ENCODE measurements at regions not wholly inside any gene's neighbourhood (a gene's known extent, or its start where the extent isn't known, plus 50 kb on each side); places are given as distances from the start of the nearest gene placed in this dataset.

GRCh38 chr11:70810681-70811080 lies 412.4 kb downstream of the CTTN start:
- no peak for DNase-seq

- DNase-seq: no peak
Observed at GRCh38 chr11:70811483-70811882, 413.2 kb downstream of the CTTN start.

GRCh38 chr11:70811915-70812314 lies 413.6 kb downstream of the CTTN start:
- DNase-seq: no peak

- no peak for DNase-seq
Observed at GRCh38 chr11:70812472-70812871, 414.1 kb downstream of the CTTN start.

DNA sequence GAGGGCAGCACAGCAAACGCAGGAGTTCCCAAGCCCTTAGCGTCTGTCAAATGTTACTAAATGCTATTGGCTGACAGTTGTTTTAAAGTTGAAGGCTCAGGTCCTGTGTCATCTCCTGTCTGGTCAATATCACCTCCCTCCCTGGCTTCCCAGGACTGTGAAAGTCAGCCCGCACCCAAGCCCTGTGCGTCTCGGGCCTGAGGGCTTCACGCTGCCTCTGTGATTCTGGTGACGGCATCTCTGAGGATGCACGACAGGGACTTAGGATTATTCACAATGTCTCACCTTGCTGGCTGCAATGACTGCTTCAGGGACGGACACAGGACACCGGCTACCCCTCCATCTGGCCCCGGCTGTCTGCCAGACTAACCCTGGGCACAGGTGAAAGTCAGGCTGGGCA lies 415.3 kb downstream of the CTTN start:
- DNase-seq: no peak

DNA sequence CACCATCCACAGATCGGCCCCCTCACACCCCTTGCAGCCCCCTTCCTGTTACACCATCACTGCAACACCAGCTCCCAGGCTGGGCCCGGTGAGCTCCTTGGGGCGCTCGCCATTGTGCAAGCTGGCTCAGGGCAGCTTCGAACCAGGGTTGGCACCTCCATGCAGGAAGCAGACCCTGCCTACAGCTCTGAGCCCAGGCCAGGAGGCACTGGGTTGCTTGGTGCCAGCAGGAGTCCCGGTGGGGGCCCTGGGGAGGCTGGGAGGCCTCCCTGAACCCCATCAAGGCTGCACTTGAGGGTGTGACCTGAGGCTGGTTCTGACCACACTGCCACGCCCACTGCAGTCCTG lies 417.1 kb downstream of the CTTN start:
- no peak for DNase-seq

GRCh38 chr11:70816156-70816678 lies 417.9 kb downstream of the CTTN start:
- no peak for DNase-seq

- no peak for DNase-seq
Observed at GRCh38 chr11:70818351-70818750, 420.0 kb downstream of the CTTN start.

- no peak for DNase-seq
Observed at GRCh38 chr11:70819022-70819421, 420.7 kb downstream of the CTTN start.

GRCh38 chr11:70820311-70820710 lies 422.0 kb downstream of the CTTN start:
- no peak for DNase-seq

DNA sequence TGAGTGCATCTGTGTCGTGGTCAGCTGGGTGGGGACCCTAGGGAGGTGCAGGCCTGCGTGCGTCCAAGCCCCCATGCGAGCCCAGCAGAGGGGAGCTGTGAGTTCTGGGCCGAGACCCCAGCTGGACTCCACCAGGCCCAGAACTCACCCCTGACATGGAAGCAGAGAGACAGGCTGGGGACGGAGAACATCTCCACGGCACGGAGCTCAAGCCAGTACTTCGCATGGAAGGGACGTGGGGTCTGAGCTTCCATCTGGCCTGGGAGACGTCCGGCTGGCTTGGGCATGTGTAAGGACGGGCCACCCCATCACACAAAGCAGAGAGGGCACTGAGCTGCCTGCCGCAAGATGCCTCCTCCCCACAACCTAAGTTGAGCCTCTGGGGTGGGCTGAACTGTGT lies 422.4 kb downstream of the CTTN start:
- DNase-seq: no peak

DNA sequence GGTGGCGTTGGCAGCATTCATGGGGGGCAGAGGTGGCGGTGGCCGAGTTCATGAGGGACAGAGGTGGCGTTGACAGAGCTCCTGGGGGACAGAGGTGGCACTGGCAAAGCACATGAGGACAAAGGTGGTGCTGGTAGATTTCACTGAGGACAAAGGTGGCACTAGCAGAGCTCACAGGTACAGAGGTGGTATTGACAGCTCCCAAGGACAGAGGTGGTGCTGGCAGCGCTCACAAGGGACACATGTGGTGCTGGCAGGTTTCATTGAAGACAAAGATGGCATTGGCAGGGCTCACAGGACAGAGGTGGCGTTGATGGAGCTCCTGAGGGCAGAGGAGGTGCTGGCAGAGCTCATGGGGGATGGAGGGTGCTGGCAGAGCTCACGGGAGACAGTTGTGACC lies 425.4 kb downstream of the CTTN start:
- no peak for DNase-seq

DNA sequence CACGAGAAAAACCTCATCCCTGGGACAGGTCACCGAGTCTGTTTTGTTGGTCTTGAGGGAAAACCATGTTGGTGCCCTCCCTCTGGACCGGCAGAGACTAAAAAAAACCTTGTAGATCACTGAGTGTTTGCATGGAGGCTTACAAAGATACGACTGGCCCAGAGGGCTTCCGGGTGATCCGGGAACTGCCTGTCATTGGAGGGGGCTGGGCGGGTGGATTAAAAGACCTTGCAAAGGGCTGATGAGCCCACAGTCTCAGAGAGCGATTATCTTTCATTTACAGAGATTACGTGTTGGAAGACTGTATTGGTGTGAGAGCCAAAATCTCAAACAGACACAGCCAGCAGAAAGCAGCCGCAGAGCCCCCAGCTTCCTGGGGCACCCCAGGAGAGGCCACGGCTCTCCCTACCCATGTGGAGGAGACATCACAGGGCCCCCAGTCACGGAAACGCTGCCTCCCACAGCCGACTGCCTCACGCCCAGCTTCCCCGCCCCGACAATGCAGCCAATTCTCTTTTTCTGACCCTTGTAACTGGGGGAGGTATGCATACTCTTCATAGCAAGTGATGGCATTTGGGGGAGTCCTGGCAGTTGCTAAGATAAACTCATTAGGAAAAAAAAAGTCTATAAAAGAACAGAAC lies 426.4 kb downstream of the CTTN start:
- DNase-seq: no peak

DNA sequence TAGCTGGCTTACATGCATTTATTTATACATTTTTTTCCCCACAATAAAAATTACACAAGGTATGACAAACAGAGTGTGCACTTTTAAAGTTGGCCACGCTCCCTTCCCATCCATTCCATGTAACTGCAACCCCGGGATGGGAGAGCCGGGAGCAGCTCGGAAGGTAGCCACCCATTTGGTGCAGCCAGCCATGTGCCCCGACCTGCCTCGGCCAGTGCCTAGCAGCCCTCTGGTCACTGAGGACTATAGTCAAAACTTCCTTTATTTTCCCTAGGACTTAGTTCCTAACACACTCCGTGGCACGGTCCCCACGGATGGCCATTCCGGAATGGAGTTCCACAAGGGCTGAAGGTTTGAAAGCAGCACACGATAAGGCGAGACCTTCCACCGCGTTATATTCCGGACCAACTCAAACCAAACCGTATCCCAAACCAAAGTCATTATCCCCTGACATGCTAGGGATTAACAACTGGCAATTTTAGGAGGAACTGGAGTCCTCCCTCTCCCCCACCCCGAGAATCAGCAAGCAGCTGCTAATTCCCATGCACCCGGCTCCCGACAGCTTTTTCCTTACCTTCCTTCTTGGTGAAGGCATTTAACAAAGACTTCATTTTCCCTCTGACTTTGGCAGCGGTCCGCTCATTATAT lies 426.4 kb downstream of the SHANK2 start:
- no peak for DNase-seq

DNA sequence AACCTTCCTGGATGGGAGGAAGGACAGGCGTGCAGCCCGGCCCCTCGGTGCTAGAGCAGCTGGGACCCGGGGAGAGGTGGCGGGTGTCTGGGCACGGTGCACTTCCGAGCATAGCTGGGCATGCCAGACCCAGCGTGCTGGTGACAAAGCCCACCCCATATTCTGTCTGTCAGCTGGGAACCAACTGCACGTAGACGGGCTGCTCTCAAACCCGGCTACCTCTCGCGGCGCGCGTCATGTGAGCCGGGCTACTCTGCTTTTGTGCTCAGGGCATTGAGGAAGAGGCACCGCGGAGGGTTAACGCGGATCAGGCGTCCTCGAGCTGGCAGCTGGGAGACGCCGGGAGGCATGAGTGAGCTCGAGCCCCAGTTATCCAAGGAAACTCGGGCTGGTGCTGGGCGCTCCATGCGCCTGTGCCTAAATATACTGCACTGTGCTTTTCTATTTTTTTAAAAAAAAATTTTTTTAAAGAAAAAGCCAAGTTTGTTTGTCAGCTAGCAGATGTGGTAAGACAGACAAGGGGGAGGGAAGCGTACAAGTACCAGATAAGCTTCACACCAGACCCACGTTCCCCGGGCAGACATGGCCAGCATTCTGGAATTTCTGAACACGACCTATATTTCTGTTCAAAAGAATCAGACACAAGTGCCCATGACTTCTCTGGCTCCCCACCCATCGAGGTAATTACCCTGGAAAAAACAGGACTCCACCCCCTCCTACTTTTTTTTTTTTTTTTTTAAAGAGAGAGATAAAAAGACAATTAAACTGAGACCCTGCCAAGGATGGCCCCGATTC lies 425.6 kb downstream of the SHANK2 start:
- no peak for DNase-seq

DNA sequence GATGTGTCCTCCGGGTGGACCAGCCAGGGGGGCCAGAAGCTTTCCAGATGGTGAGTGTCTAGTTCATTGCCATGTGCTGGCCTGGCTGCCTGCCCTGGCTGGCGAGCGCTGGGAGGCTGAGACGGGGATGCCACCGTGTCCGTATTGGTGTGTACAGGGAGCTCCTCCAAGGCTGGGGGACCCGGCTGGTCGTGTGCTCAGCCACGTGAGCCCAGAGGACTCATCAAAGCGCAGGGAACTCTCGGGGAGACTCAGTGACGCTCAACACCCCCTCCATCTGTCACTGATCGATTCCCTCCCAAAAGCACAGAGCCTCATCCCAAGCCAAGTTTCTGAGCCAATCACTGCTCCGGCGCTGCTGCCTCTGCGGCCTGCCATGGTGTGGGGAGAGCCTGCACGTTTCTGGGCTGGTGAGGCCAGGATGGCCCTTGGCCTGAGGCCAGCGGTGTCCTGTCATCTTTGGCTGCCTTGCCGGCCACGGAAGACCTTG lies 423.7 kb downstream of the SHANK2 start:
- no peak for DNase-seq

- DNase-seq: no peak
Observed at GRCh38 chr11:70829134-70829885, 423.1 kb downstream of the SHANK2 start.

GRCh38 chr11:70829886-70830272 lies 422.5 kb downstream of the SHANK2 start:
- no peak for DNase-seq

- no peak for DNase-seq
Observed at GRCh38 chr11:70833011-70833410, 419.4 kb downstream of the SHANK2 start.

DNA sequence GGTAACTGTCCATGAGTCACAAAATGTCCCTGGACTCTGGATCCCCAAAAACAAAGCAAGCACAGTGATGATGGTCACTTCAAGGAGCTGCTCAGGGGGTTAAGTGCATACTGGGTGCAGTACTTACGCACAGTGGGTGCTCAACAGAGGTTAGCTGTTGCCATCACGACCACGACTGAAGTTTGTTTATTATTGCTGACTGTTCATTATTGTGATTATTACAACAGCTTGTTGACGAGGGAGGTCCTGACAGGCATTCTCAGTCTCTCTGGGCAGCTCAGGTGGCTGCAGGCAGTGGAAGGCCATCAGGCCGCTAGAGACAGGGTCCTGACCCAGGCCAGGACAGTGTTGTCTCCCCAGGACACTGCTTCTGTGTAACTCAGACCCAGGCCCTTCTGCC lies 418.8 kb downstream of the SHANK2 start:
- DNase-seq: no peak

DNA sequence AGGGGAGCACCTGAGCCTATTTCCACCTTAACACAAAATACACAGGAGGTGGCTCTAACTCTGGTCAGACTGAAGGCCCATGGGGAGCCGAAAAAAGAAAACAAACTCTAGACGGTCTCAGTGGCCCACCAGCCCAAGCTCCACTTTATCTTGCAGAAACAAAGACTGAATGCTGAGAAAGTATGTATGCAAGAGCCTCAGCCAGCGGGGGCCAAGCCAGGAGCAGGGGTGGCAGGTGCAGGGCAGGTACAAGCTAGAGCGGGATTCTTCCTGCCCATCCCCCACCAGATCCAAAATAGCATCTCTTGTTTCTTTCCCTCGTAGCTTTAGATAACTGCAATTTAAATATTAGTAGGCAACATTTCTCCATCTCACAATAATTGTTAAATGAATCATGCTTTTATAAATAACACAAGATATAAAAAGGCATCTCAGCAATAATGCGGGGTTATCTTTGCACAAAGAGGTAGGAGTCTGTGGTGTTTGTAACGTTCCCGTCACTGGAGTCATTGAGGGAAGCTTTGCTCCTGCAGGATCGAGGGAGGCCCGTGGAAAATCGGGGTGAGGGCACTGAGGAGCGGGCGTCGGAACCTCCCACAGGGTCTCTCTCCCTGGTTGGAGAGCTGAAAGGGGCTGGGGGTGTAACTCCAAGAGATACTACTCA lies 418.0 kb downstream of the SHANK2 start:
- no peak for DNase-seq

GRCh38 chr11:70834984-70835560 lies 417.3 kb downstream of the SHANK2 start:
- no peak for DNase-seq

Data from stimulated activated CD4-positive, alpha-beta T cell treated with anti-CD3 and anti-CD28 coated beads, Interleukin-12 subunit alpha, Interleukin-12 subunit beta, amount 100 ng/mL, for 4 hours (primary cell).